Uterus (tissue), 2 donors: ENCODE measurements at regions not wholly inside any gene's neighbourhood (a gene's known extent, or its start where the extent isn't known, plus 50 kb on each side); places are given as distances from the start of the nearest gene placed in this dataset.

ENCODE experiments used
- POLR2A ChIP-seq, 2 donors: fragments of 450-650 bp; IDR thresholded peaks; one replicate each; pipeline ENCODE4 v1.6.1; 2016; ENCODE audit warnings: antibody characterized with exemption in 2 of 2, mild to moderate bottlenecking in 1 of 2, moderate library complexity in 1 of 2
- TF ChIP-seq, protein P1 (sequence below), 4 experiments: fragments of 200-600 bp in 2 of 4; fragments of 450-650 bp in 2 of 4; sonication (generic) in 2 of 4; IDR thresholded peaks; one replicate each; pipeline ENCODE4 v1.5.1; 2016 to 2019; ENCODE audit warnings: antibody characterized with exemption in 4 of 4, mild to moderate bottlenecking in 2 of 4, moderate library complexity in 1 of 4

DNA sequence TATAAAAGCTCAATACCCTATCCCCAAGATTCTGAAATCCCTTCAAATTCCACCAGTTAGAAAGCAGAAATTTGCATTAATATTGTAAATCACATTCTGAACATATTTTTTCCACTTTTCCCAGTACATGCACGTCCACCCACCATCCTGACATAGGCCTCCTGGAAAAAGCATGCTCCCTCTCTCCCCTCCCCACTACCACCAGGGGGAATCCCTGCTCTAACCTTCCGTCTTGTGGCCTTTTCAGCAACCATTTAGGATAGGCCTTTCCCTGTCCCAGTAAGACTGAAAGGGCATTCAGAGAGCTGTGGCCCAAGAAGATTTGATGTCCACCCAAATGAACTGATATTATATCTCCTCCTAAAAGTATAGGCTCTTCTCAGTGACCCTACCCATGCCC lies 182.1 kb downstream of the ARRDC4 start:
- TF ChIP-seq, protein P1, sequence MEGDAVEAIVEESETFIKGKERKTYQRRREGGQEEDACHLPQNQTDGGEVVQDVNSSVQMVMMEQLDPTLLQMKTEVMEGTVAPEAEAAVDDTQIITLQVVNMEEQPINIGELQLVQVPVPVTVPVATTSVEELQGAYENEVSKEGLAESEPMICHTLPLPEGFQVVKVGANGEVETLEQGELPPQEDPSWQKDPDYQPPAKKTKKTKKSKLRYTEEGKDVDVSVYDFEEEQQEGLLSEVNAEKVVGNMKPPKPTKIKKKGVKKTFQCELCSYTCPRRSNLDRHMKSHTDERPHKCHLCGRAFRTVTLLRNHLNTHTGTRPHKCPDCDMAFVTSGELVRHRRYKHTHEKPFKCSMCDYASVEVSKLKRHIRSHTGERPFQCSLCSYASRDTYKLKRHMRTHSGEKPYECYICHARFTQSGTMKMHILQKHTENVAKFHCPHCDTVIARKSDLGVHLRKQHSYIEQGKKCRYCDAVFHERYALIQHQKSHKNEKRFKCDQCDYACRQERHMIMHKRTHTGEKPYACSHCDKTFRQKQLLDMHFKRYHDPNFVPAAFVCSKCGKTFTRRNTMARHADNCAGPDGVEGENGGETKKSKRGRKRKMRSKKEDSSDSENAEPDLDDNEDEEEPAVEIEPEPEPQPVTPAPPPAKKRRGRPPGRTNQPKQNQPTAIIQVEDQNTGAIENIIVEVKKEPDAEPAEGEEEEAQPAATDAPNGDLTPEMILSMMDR (IDR thresholded peaks at IDR 0.05) = no peak
- no peak for TF ChIP-seq POLR2A (IDR thresholded peaks at IDR 0.05)
